K562 (cell line): ENCODE measurements at regions not wholly inside any gene's neighbourhood (a gene's known extent, or its start where the extent isn't known, plus 50 kb on each side); places are given as distances from the start of the nearest gene placed in this dataset.

ENCODE experiments used
- ATAC-seq: fragments of 200-7000 bp; cut with Tn5 transposase; 3 replicates; pipeline ENCODE4 v1.9.1; 2020; ENCODE audit warnings: moderate library complexity
- BruUV-seq: library from RNA; stranded (reverse); fragments of 400-500 nt; replicated peaks from 2 replicates; lab custom pipeline; 2021; lab: Mats Ljungman, UMichigan
- CTCF ChIA-PET: fragments of 300-600 bp; formaldehyde crosslinking; extraction: SDS; loops from one replicate; lab custom pipeline; 2021; ENCODE audit warnings: low intra/inter-chr PET ratio; lab: Yijun Ruan, JAX
- POLR2A ChIA-PET: fragments of 300-600, 350-650 bp; sonication (Branson Sonifier 250); formaldehyde crosslinking; extraction: SDS; loops from one replicate; lab custom pipeline; 2021; ENCODE audit warnings: antibody characterized with exemption, inconsistent platforms; lab: Yijun Ruan, JAX
- DNase-seq, 4 experiments: peaks; one replicate each; pipeline versions ENCODE4 v3.0.0 to v3.0.0-alpha.2; 2011 to 2018; ENCODE audit warnings: low spot score in 3 of 4, mixed read lengths in 3 of 4; ENCODE audit errors: extremely low read depth in 1 of 4
- FAIRE-seq: peaks from 2 replicates; lab custom pipeline; 2011; peaks lifted over from hg19 to GRCh38; lab: Jason Lieb, UNC
- H2AFZ ChIP-seq: 2 replicates; pipeline ENCODE4 v1.6.0; 2011; ENCODE audit warnings: low read depth, low read length, control low read depth, inconsistent platforms
- H3K27ac ChIP-seq: fragments of 200-600 bp; 3 replicates; pipeline ENCODE4 v1.8.0; 2011; ENCODE audit warnings: low read depth, mild to moderate bottlenecking, control low read depth, inconsistent platforms, low read length, moderate library complexity, mixed read lengths; ENCODE audit errors: extremely low read depth
- H3K27me3 ChIP-seq, 2 experiments: fragments of 300-600 bp in 1 of 2; 2 replicates in 1 of 2; 3 replicates in 1 of 2; pipeline versions ENCODE4 v1.6.0 to v1.8.0; 2011; ENCODE audit warnings: inconsistent platforms in 2 of 2, low read length in 2 of 2, mild to moderate bottlenecking in 1 of 2, mixed read lengths in 1 of 2, moderate library complexity in 1 of 2; ENCODE audit not compliant: control insufficient read depth in 2 of 2, insufficient read depth in 2 of 2
- H3K36me3 ChIP-seq: fragments of 300-600 bp; 3 replicates; pipeline ENCODE4 v1.8.0; 2011; ENCODE audit warnings: mild to moderate bottlenecking, low read length, inconsistent platforms; ENCODE audit not compliant: control insufficient read depth, insufficient read depth
- H3K4me1 ChIP-seq, 2 experiments: fragments of 200-600 bp in 1 of 2; replicated peaks in 1 of 2; 2 replicates in 1 of 2; 3 replicates in 1 of 2; pipeline versions ENCODE4 v1.5.1 to v1.8.0; 2011; ENCODE audit warnings: inconsistent platforms in 2 of 2, low read length in 2 of 2, mild to moderate bottlenecking in 1 of 2, mixed read lengths in 1 of 2, moderate library complexity in 1 of 2; ENCODE audit not compliant: control insufficient read depth in 2 of 2, insufficient read depth in 2 of 2
- H3K4me2 ChIP-seq: 2 replicates; pipeline ENCODE4 v1.6.1; 2011; ENCODE audit warnings: low read length, control low read depth, inconsistent platforms, mixed read lengths; ENCODE audit not compliant: insufficient read depth
- H3K4me3 ChIP-seq: fragments of 200-600 bp; sonication (generic), shearing (Covaris generic); 2 replicates; pipeline ENCODE4 v1.5.1; 2016; ENCODE audit warnings: control low read depth, inconsistent platforms
- H3K79me2 ChIP-seq: fragments of 200-600 bp; 3 replicates; pipeline ENCODE4 v1.8.0; 2011; ENCODE audit warnings: low read length, inconsistent platforms; ENCODE audit not compliant: control insufficient read depth, insufficient read depth
- H3K9ac ChIP-seq, 2 experiments: 2 replicates each; pipeline versions ENCODE4 v1.6.0 to v1.6.1; 2011; ENCODE audit warnings: low read depth in 2 of 2, low read length in 2 of 2, control low read depth in 1 of 2, inconsistent platforms in 1 of 2, mild to moderate bottlenecking in 1 of 2, mixed read lengths in 1 of 2; ENCODE audit not compliant: insufficient read depth in 1 of 2
- H3K9me1 ChIP-seq: one replicate; pipeline ENCODE4 v1.6.0; 2011; ENCODE audit warnings: inconsistent platforms, mild to moderate bottlenecking, low read length, moderate library complexity; ENCODE audit not compliant: control insufficient read depth, insufficient read depth
- H3K9me3 ChIP-seq: replicated peaks from 2 replicates; pipeline ENCODE4 v1.5.1; 2011; ENCODE audit warnings: low read depth, low read length, inconsistent platforms; ENCODE audit not compliant: control insufficient read depth, insufficient read depth
- H4K20me1 ChIP-seq: replicated peaks from 2 replicates; pipeline ENCODE4 v1.6.1; 2011; ENCODE audit warnings: low read length, inconsistent platforms, mixed read lengths; ENCODE audit not compliant: control insufficient read depth, insufficient read depth
- BACH1 ChIP-seq: fragments of 200-800 bp; sonication (Bioruptor generic); IDR thresholded peaks from 2 replicates; pipeline ENCODE4 v1.6.1; 2016; ENCODE audit warnings: missing genetic modification characterization, missing compliant biosample characterization
- BCOR ChIP-seq: fragments of 450-650 bp; IDR thresholded peaks from 2 replicates; pipeline ENCODE4 v1.6.1; 2016
- FOXA3 ChIP-seq, 2 experiments: fragments of 450-650 bp in 1 of 2; sonication (generic) in 1 of 2; formaldehyde crosslinking; IDR thresholded peaks in 1 of 2; conservative IDR thresholded peaks in 1 of 2; 2 replicates each; pipeline versions ENCODE4 v1.4.0 to v1.8.0; 2020 to 2022; ENCODE audit warnings: mild to moderate bottlenecking in 2 of 2, missing genetic modification reagents in 1 of 2
- MBD2 ChIP-seq: sonication (generic); IDR thresholded peaks from 2 replicates; pipeline ENCODE4 v1.6.1; 2016; ENCODE audit warnings: low read depth, borderline replicate concordance
- MEIS2 ChIP-seq: fragments of 450-650 bp; IDR thresholded peaks from 2 replicates; pipeline ENCODE4 v1.6.1; 2014; ENCODE audit warnings: mild to moderate bottlenecking; ENCODE audit not compliant: partially characterized antibody
- RFX7 ChIP-seq: fragments of 250-450 bp; sonication (Bioruptor Pico); IDR thresholded peaks from 2 replicates; pipeline ENCODE4 v1.5.1; 2021; ENCODE audit warnings: mild to moderate bottlenecking
- TBP ChIP-seq: optimal IDR thresholded peaks from 2 replicates; pipeline ENCODE3; 2011; ENCODE audit warnings: low read depth, low read length, improper control_type of control experiment
- WHSC1 ChIP-seq: IDR thresholded peaks from one replicate; pipeline ENCODE4 v1.6.1; 2012; ENCODE audit warnings: low read length, control low read depth, inconsistent platforms
- ZC3H11A ChIP-seq: IDR thresholded peaks from 2 replicates; pipeline ENCODE4 v1.6.1; 2012; ENCODE audit warnings: low read depth, low read length, improper control_type of control experiment
- ZNF830 ChIP-seq: fragments of 250-450 bp; sonication (Bioruptor Pico); IDR thresholded peaks from 2 replicates; pipeline ENCODE4 v1.5.0; 2021; ENCODE audit warnings: mild to moderate bottlenecking
- ZZZ3 ChIP-seq: fragments of 450-650 bp; IDR thresholded peaks from 2 replicates; pipeline ENCODE4 v1.6.1; 2016; ENCODE audit warnings: antibody characterized with exemption, mild to moderate bottlenecking, moderate library complexity
- WGBS: fragments of 100-300 bp; shearing (Covaris generic); methylation state at CpG from one replicate; pipeline ENCODE4 v1.1.6; 2016; ENCODE audit warnings: low coverage, mixed read lengths; ENCODE audit not compliant: insufficient coverage; ENCODE audit errors: missing lambda C conversion rate; 5-methylcytosine and 5-hydroxymethylcytosine counted together
- in situ Hi-C: fragments of 300-500 bp; cut with MboI; formaldehyde crosslinking; loops from 4 replicates; pipeline ENCODE4 v1.15.0; 2018; ENCODE audit warnings: inconsistent platforms, mixed read lengths
- intact Hi-C: fragments of 100-400 bp; cut with micrococcal nuclease; formaldehyde crosslinking; loops from 2 replicates; pipeline ENCODE4 v1.14.2; 2022
- TF ChIP-seq, protein P1 (sequence below), 2 experiments: fragments of 150-350 bp in 1 of 2; IDR thresholded peaks; 2 replicates each; pipeline ENCODE4 v1.6.1; 2012 to 2016; ENCODE audit warnings: low read depth in 2 of 2, low read length in 2 of 2, mild to moderate bottlenecking in 1 of 2, moderate library complexity in 1 of 2
- TF ChIP-seq, protein P2 (sequence below): sonication (generic); formaldehyde crosslinking; IDR thresholded peaks from 2 replicates; pipeline ENCODE4 v1.9.0; 2022; ENCODE audit warnings: mild to moderate bottlenecking, missing genetic modification reagents
- TF ChIP-seq, protein P3 (sequence below): fragments of 450-650 bp; formaldehyde crosslinking; IDR thresholded peaks from 2 replicates; pipeline ENCODE4 v1.4.0; 2022; ENCODE audit warnings: mild to moderate bottlenecking, moderate library complexity

DNA sequence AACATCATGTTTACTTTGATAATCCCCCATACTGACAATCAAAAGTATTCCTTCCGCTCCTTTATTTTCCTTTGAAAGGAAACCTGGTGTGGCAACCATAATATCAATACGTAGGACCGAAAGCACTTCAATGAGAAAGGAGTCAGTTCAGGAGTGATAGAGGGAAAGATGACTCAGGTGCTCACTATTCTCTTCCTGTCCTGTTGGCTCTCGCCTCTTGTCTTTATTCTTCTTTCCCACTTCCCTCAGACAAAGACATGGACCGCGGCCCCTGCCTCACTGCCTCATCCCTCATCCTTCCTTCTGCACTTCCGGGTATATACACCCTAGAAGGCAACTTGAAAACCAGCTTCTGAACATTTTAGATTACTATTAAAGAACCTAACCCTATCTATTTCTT is 49.8 kb upstream of the TNIP3 start:
- no TSS peak for BruUV-seq
- 0% methylated on average over 7 of the region's 7 CpGs for WGBS
- TF ChIP-seq, protein P1, sequence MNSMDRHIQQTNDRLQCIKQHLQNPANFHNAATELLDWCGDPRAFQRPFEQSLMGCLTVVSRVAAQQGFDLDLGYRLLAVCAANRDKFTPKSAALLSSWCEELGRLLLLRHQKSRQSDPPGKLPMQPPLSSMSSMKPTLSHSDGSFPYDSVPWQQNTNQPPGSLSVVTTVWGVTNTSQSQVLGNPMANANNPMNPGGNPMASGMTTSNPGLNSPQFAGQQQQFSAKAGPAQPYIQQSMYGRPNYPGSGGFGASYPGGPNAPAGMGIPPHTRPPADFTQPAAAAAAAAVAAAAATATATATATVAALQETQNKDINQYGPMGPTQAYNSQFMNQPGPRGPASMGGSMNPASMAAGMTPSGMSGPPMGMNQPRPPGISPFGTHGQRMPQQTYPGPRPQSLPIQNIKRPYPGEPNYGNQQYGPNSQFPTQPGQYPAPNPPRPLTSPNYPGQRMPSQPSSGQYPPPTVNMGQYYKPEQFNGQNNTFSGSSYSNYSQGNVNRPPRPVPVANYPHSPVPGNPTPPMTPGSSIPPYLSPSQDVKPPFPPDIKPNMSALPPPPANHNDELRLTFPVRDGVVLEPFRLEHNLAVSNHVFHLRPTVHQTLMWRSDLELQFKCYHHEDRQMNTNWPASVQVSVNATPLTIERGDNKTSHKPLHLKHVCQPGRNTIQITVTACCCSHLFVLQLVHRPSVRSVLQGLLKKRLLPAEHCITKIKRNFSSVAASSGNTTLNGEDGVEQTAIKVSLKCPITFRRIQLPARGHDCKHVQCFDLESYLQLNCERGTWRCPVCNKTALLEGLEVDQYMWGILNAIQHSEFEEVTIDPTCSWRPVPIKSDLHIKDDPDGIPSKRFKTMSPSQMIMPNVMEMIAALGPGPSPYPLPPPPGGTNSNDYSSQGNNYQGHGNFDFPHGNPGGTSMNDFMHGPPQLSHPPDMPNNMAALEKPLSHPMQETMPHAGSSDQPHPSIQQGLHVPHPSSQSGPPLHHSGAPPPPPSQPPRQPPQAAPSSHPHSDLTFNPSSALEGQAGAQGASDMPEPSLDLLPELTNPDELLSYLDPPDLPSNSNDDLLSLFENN (IDR thresholded peaks at IDR 0.05; ENCODE audit: low read depth in 2 of 2, low read length in 2 of 2): no peak
- TF ChIP-seq WHSC1: no peak
- TF ChIP-seq ZNF830: no peak
- TF ChIP-seq ZZZ3: no peak
- no peak for TF ChIP-seq BCOR
- TF ChIP-seq, protein P2, sequence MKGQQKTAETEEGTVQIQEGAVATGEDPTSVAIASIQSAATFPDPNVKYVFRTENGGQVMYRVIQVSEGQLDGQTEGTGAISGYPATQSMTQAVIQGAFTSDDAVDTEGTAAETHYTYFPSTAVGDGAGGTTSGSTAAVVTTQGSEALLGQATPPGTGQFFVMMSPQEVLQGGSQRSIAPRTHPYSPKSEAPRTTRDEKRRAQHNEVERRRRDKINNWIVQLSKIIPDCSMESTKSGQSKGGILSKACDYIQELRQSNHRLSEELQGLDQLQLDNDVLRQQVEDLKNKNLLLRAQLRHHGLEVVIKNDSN (CRISPR knock-in tag): no peak
- TF ChIP-seq ZC3H11A: no peak
- TF ChIP-seq FOXA3 (CRISPR knock-in tag; conservative IDR thresholded peaks at IDR 0.05 in 1 of 2, IDR thresholded peaks at IDR 0.05 in 1 of 2): no peak
- TF ChIP-seq MEIS2: no peak
- no peak for TF ChIP-seq MBD2
- TF ChIP-seq BACH1 (tag): no peak
- TF ChIP-seq RFX7: no peak
- TF ChIP-seq, protein P3, sequence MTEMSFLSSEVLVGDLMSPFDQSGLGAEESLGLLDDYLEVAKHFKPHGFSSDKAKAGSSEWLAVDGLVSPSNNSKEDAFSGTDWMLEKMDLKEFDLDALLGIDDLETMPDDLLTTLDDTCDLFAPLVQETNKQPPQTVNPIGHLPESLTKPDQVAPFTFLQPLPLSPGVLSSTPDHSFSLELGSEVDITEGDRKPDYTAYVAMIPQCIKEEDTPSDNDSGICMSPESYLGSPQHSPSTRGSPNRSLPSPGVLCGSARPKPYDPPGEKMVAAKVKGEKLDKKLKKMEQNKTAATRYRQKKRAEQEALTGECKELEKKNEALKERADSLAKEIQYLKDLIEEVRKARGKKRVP: no peak
- TF ChIP-seq TBP: no peak
- no peaks in the 10 kb centered on the region for H3K36me3 ChIP-seq
- H3K9me1 ChIP-seq: no peaks in the 10 kb centered on the region
- no peak overlapping the region for H3K9ac ChIP-seq
- no peak overlapping the region for H3K4me3 ChIP-seq
- FAIRE-seq (no peak), DNase-seq (no peak), ATAC-seq (no peak)
- no peak overlapping the region for H2AFZ ChIP-seq
- no peaks in the 10 kb centered on the region for H3K4me1 ChIP-seq
- no peak overlapping the region for H3K4me2 ChIP-seq
- ChIA-PET POLR2A (no interaction called here), CTCF (no interaction called here)
- in situ Hi-C loops: no loop called here
- H3K79me2 ChIP-seq: no peaks in the 10 kb centered on the region
- H3K9me3 ChIP-seq: no peaks in the 10 kb centered on the region; the same call in 1 of the 2 replicates
- intact Hi-C loops: no loop called here
- H3K27me3 ChIP-seq: no peaks in the 10 kb centered on the region
- no peak overlapping the region for H3K27ac ChIP-seq
- H4K20me1 ChIP-seq: no peaks in the 10 kb centered on the region
